ENCODE measurements at regions not wholly inside any gene's neighbourhood (a gene's known extent, or its start where the extent isn't known, plus 50 kb on each side); places are given as distances from the start of the nearest gene placed in this dataset.

DNA sequence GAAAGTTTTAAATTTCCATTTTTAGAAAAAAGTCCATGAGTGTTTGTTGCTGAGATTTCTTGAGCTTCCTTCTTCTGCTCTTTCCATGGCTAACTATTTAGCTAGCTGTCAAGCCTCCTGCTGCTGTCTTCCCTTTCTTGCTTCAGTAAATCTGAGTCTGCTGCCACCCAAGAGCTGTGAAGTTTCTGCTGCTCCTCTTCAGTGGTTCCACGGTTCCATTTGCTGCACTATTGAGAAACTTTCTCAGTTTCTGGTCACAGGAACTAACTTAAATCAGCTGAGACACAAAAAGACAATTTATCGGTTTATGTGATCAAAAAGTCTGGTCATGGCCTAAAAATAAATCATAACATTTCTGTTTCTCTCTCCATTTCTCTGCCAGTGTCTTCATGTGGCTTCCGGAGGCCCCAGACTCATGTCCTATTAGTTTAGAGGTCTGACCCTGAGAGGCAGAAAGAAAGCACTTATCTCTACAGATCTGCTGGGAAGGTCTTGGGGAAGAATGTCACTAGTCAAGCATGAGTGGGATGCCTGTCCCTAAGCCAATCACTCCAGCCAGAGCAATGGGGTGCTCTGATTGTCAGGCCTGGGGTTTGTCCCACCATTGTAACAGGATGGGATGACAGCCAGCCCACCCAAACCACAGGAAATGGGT lies 73.0 kb upstream of the ARL4C start:
- no peak for FAIRE-seq

DNA sequence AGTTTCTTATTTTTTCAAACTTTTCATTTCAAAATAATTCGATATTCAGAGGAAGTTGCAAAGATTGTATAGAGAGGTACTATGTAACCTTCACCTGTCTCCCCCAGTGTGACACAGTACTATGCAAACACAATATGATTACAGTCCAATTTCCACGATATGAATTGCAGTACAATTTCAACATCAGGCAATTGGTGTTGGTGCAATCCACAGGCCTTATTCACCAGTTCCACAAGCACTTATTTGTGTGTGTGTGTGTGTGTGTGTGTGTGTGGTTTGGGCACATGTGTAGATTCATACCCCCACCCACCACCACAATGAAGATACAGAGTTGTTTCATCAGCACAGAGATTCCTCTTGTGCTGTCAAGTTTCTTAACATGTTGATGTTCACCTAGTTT lies 69.7 kb upstream of the ARL4C start:
- TF ChIP-seq SPI1 (IDR thresholded peaks at IDR 0.05; ENCODE audit: low read depth, low read length) (no peak), POLR2AphosphoS5 (IDR thresholded peaks at IDR 0.05; ENCODE audit: low read depth, low read length) (no peak), POLR2A (IDR thresholded peaks at IDR 0.05; ENCODE audit: low read depth, low read length) (no peak), TAF1 (IDR thresholded peaks at IDR 0.05; ENCODE audit: low read depth, low read length) (no peak), POU2F2 (IDR thresholded peaks at IDR 0.05; ENCODE audit: low read depth, low read length) (no peak), PAX5 (IDR thresholded peaks at IDR 0.05; ENCODE audit: insufficient read depth, low read length, severe bottlenecking) (no peak)
- DNase-seq (ENCODE audit: insufficient read length, low spot score), result no peak
- no peak for FAIRE-seq

More for the DNA sequence above, 73.0 kb upstream of the ARL4C start:
- no peak for DNase-seq (ENCODE audit: insufficient read length, low spot score)
- TF ChIP-seq SPI1 (IDR thresholded peaks at IDR 0.05; ENCODE audit: low read depth, low read length) (no peak), POLR2A (IDR thresholded peaks at IDR 0.05; ENCODE audit: low read depth, low read length) (no peak), POU2F2 (IDR thresholded peaks at IDR 0.05; ENCODE audit: low read depth, low read length) (no peak), POLR2AphosphoS5 (IDR thresholded peaks at IDR 0.05; ENCODE audit: low read depth, low read length) (no peak), PAX5 (IDR thresholded peaks at IDR 0.05; ENCODE audit: insufficient read depth, low read length, severe bottlenecking) (no peak), TAF1 (IDR thresholded peaks at IDR 0.05; ENCODE audit: low read depth, low read length) (no peak)

DNA sequence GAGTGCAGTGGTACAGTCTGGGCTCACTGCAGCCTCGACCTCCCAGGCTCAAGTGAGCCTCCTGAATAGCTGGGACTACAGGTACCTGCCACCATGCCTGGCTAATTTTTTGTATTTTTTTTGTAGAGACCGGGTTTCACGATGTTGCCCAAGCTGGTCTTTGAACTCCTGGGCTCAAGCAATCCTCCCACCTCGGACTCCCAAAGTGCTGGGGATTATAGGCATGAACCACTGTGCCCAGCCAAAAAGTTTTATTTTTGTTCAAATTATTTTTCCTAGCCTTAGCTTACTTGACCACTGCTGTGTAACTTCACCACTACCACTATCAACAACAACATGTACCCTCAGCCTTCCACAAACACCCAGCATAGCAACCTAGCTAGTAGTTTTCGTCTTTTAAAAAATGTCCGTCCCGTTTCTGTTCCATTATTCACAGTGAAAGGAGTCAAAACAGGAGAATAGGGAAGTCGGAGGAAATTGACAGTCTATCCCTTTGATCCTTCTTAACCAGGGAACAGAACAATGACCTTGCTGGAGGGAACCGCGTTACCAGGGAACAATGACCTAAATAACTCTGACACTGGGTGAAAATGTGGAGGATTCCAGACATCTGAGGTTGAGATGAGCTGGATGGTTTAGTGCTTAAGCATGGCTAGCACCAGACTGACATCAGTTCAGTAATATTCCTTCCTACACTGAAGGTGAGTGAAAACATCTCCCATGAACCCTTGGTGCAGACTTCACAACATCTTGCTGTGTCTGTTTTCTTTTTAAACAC lies 69.2 kb upstream of the ARL4C start:
- FAIRE-seq, result no peak
- no peak for TF ChIP-seq SPI1 (IDR thresholded peaks at IDR 0.05; ENCODE audit: low read depth, low read length)
- TF ChIP-seq PAX5 (IDR thresholded peaks at IDR 0.05; ENCODE audit: insufficient read depth, low read length, severe bottlenecking), result no peak
- TF ChIP-seq POLR2AphosphoS5 (IDR thresholded peaks at IDR 0.05; ENCODE audit: low read depth, low read length), result no peak
- no peak for TF ChIP-seq TAF1 (IDR thresholded peaks at IDR 0.05; ENCODE audit: low read depth, low read length)
- TF ChIP-seq POLR2A (IDR thresholded peaks at IDR 0.05; ENCODE audit: low read depth, low read length), result no peak
- TF ChIP-seq POU2F2 (IDR thresholded peaks at IDR 0.05; ENCODE audit: low read depth, low read length), result no peak
- no peak for DNase-seq (ENCODE audit: insufficient read length, low spot score)

DNA sequence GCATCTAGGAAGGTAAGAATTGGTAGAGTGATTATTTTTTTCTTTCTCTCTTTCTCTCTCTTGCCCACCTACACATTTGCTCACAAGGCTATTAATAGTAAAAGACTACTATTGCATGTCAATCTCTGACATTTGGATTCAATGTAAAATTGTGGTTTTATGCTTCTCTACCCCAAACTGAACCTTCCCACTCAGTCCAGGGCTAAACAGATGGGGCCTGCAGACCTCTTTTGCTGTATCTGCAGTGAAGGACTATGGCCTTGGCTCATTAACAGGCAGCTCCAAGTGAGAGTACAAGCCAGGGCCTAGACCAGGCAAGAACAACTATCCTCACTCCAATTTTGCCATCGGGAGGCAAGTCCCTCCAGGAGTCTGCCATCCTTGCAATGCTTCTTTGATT lies 68.3 kb upstream of the ARL4C start:
- DNase-seq (ENCODE audit: insufficient read length, low spot score) (no peak), FAIRE-seq (no peak)
- no peak for TF ChIP-seq POLR2AphosphoS5 (IDR thresholded peaks at IDR 0.05; ENCODE audit: low read depth, low read length)
- TF ChIP-seq TAF1 (IDR thresholded peaks at IDR 0.05; ENCODE audit: low read depth, low read length), result no peak
- no peak for TF ChIP-seq PAX5 (IDR thresholded peaks at IDR 0.05; ENCODE audit: insufficient read depth, low read length, severe bottlenecking)
- TF ChIP-seq POLR2A (IDR thresholded peaks at IDR 0.05; ENCODE audit: low read depth, low read length), result no peak
- no peak for TF ChIP-seq POU2F2 (IDR thresholded peaks at IDR 0.05; ENCODE audit: low read depth, low read length)
- TF ChIP-seq SPI1 (IDR thresholded peaks at IDR 0.05; ENCODE audit: low read depth, low read length), result no peak

DNA sequence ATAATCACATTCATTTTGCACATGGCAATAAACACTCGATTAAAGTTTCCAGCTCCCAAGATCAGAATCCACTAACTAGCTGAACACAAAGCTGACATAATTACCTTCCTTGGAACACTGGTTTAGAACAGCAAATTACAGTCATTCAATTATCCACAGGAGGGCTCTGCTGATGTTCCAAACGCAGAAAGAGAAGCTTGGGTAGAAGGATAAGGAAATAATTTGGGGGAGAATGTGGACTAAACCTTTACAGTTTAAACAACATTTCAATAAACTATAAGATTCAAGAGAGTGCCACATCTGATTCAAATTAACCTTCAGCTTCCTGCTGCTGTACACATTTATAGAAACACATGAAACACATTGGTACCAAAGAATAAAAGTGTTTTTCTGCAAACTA lies 67.8 kb upstream of the ARL4C start:
- no peak for DNase-seq (ENCODE audit: insufficient read length, low spot score)
- TF ChIP-seq TAF1 (IDR thresholded peaks at IDR 0.05; ENCODE audit: low read depth, low read length) (no peak), SPI1 (IDR thresholded peaks at IDR 0.05; ENCODE audit: low read depth, low read length) (no peak), POU2F2 (IDR thresholded peaks at IDR 0.05; ENCODE audit: low read depth, low read length) (no peak), PAX5 (IDR thresholded peaks at IDR 0.05; ENCODE audit: insufficient read depth, low read length, severe bottlenecking) (no peak), POLR2AphosphoS5 (IDR thresholded peaks at IDR 0.05; ENCODE audit: low read depth, low read length) (no peak), POLR2A (IDR thresholded peaks at IDR 0.05; ENCODE audit: low read depth, low read length) (no peak)
- no peak for FAIRE-seq

DNA sequence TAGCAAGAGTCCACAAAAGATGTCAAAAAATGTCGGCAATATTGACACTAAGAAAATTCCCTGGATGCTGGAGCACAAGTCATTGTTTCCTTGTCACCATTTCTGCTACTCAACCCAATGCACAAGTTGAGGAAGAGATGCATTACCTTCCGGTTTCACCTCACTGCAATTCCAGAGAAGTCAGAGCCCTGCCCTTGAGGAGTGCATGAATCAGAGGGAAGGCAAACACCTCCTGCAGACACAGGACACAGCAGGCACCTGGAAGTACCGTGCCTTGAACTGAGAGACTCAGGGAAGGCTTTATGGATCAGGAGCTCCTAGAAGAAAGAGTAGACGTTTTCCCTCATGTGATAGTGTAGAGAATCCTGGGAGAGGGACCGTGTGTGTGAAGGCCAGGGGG lies 62.7 kb upstream of the ARL4C start:
- DNase-seq (ENCODE audit: insufficient read length, low spot score), result no peak
- FAIRE-seq, result no peak
- TF ChIP-seq POU2F2 (IDR thresholded peaks at IDR 0.05; ENCODE audit: low read depth, low read length) (no peak), PAX5 (IDR thresholded peaks at IDR 0.05; ENCODE audit: insufficient read depth, low read length, severe bottlenecking) (no peak)

DNA sequence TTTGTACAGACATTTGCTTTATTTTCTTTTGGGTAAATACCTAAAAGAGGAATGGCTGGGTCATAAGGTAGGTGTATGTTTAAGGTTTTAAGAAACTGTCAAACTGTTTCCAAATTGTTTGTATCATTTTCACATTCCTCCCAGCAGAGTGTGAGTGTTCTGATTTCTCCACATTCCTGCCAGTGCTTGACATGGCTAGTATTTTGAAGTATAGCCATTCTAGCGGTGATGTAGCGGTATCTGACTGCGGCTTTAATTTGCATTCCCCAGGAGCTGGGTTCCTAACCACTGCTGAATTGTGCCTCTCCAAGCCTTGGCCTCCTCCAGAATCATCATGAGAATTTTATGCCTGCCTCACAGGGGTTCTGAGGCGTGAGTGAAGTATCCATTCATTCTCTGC lies 61.8 kb upstream of the ARL4C start:
- DNase-seq (ENCODE audit: insufficient read length, low spot score) (no peak), FAIRE-seq (no peak)
- TF ChIP-seq POU2F2 (IDR thresholded peaks at IDR 0.05; ENCODE audit: low read depth, low read length) (no peak), POLR2A (IDR thresholded peaks at IDR 0.05; ENCODE audit: low read depth, low read length) (no peak), SPI1 (IDR thresholded peaks at IDR 0.05; ENCODE audit: low read depth, low read length) (no peak), POLR2AphosphoS5 (IDR thresholded peaks at IDR 0.05; ENCODE audit: low read depth, low read length) (no peak), PAX5 (IDR thresholded peaks at IDR 0.05; ENCODE audit: insufficient read depth, low read length, severe bottlenecking) (no peak), TAF1 (IDR thresholded peaks at IDR 0.05; ENCODE audit: low read depth, low read length) (no peak)

DNA sequence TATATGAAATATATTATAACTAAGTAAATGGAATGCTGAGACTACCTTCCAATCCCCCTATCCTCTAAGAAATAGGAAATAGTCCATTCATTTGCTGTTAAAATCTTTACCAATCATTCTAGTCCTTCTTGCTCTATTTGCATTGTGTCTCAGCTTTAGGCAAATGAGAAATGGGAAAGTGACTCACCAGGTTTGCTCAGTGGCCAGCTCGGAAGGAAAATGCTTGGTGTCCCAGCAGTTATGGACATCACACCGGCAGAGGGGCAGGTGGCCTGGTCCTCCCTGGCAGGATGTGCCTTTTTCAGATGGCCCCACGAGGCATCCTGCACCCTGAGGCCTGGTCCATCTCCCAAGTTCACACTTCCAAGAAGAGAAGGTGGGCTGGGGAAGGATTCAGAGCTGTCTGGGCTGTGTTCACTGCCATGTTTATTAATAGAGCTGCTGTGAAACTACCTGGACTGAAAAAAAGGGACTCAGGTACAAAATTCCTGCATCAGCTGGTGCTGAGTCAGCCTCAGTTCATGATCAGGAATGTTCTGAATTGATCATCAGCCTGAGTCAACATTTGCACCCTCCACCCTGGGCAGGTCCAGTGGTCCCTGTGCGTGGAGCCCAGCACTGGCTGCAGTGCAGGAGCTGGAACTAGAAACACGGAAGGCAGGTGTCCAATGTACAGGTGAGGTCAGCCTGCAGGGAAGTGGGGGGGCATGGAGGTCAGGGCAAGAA lies 60.1 kb upstream of the ARL4C start:
- TF ChIP-seq PAX5 (IDR thresholded peaks at IDR 0.05; ENCODE audit: insufficient read depth, low read length, severe bottlenecking) (no peak), POLR2A (IDR thresholded peaks at IDR 0.05; ENCODE audit: low read depth, low read length) (no peak), POU2F2 (IDR thresholded peaks at IDR 0.05; ENCODE audit: low read depth, low read length) (no peak), SPI1 (IDR thresholded peaks at IDR 0.05; ENCODE audit: low read depth, low read length) (no peak), TAF1 (IDR thresholded peaks at IDR 0.05; ENCODE audit: low read depth, low read length) (no peak), POLR2AphosphoS5 (IDR thresholded peaks at IDR 0.05; ENCODE audit: low read depth, low read length) (no peak)
- no peak for DNase-seq (ENCODE audit: insufficient read length, low spot score)
- no peak for FAIRE-seq

DNA sequence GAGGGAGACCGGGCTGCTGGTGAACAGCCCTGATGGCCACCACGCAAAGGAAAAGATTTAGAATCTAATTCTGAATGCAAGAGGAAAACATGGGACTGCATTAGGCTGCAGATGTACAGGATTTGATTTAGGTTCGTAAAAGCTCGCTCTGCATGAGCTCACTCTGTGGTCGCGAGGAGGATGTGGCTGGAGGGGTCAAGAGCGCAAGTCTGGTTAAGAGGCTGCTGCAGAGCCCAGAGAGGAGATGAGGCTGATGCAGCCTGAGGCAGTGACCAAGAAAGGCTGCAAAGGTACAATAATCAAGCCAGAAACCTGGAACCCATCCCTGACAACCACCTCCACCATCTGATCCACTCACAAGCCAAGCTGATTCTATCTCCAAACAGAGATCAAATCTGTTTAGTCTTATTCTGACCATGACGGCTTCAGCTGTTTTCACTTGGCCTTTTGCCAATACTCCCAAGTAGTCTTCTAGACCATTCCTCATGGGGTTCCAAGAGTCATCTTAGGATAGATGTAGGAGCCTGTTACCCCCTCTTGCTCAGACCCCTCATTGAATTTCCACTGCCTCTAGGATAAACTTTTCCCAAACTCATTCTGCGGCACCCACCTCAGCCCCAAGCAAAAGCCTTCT lies 58.9 kb upstream of the ARL4C start:
- DNase-seq (ENCODE audit: insufficient read length, low spot score) (no peak), FAIRE-seq (no peak)
- no peak for TF ChIP-seq POU2F2 (IDR thresholded peaks at IDR 0.05; ENCODE audit: low read depth, low read length)
- no peak for TF ChIP-seq SPI1 (IDR thresholded peaks at IDR 0.05; ENCODE audit: low read depth, low read length)
- TF ChIP-seq TAF1 (IDR thresholded peaks at IDR 0.05; ENCODE audit: low read depth, low read length), result no peak
- TF ChIP-seq POLR2A (IDR thresholded peaks at IDR 0.05; ENCODE audit: low read depth, low read length), result no peak
- no peak for TF ChIP-seq PAX5 (IDR thresholded peaks at IDR 0.05; ENCODE audit: insufficient read depth, low read length, severe bottlenecking)
- TF ChIP-seq POLR2AphosphoS5 (IDR thresholded peaks at IDR 0.05; ENCODE audit: low read depth, low read length), result no peak

All from GM12891 (cell line).